Stromal cell of bone marrow (primary cell): ENCODE measurements at regions not wholly inside any gene's neighbourhood (a gene's known extent, or its start where the extent isn't known, plus 50 kb on each side); places are given as distances from the start of the nearest gene placed in this dataset.

ENCODE experiments used
- DNase-seq: peaks from one replicate; pipeline ENCODE4 v3.0.0-alpha.2; 2012; ENCODE audit warnings: low read depth

- DNase-seq, result no peak
Observed at GRCh38 chr4:56286763-56287162, 100.5 kb downstream of the AASDH start.

GRCh38 chr4:56283375-56283774, 103.9 kb downstream of the AASDH start:
- no peak for DNase-seq

DNA sequence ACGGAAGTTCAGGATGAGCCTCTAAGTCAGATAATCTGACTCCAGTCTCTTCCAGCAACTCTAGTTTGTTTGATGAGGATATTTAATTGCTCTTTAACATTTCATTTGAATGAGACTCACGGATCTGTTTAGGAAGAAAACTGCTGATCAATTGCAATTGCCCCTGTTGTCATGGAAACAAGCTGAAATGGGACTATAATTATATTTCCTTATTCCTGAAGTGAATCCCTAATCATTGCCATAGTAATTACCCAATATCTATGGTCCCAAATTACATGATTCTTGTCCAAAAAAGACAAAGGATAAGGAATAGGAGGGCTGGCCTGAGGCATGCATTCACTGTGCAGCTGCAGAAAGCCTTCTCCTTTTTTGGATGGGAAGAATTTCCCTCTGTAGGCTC, 105.3 kb downstream of the AASDH start:
- DNase-seq, result no peak

- DNase-seq, result no peak
Observed at GRCh38 chr4:56276547-56276946, 110.7 kb downstream of the AASDH start.

- no peak for DNase-seq
Observed at GRCh38 chr4:56273391-56273790, 113.9 kb downstream of the AASDH start.

- no peak for DNase-seq
Observed at GRCh38 chr4:56272927-56273326, 114.4 kb downstream of the AASDH start.

GRCh38 chr4:56272003-56272402, 115.3 kb downstream of the AASDH start:
- DNase-seq, result no peak

DNA sequence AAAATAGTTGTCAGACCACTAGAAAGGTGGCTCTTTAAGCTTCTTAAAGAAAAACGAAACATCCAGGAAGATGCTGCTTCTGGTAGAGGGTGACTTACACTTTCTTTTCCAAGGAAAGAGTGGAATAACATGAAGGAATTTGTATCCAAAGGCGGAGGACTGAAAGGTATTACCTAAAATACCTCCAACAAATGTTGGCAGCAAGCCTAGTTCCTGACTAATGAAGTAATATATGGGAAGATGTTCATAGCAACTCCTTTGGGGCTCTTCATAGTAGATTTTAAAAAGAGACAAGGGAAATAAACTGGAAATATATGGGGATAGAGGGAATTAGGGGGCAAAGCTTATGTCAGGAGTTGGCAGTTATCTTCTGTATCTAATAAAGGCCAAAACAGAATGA, 116.2 kb downstream of the AASDH start:
- no peak for DNase-seq

DNA sequence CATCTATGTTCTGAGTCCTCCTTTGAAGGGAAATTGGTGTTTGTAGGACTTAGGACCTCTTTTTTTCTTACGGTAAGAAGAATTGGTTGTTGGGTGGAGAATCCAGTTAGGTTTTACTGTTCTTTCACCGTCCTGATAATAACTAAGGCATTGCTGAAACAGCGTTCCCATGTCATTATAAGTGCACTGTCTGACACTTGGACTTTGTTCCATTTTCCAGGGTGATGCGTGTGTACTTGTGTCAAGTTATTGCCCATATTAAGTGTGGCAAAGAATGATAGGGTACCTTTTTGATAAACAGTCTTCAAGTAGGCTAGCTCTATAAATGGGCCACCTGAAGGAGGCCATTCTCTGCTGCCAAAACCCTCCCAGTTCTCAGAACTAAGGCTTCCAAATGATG, 119.7 kb downstream of the AASDH start:
- DNase-seq, result no peak

DNA sequence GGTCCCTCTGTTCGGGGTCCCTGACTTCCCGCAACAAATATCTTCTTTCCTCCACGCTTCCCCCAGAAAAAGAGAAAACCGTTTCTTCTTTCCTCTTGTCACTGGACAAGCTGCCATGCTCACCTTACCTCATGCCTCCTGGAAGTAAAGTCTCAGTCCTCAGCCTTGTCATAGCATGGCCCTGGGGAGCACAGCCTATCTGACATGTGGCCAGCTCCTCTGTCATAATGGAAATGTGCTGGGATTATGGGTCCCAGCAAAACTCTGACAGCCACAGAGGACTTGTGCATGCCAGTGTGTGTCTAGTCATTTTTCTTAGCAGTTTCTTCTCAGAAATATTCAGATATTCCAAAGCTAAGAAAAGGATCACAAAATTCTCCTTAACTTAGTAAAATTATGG, 122.4 kb downstream of the AASDH start:
- no peak for DNase-seq

- no peak for DNase-seq
Observed at GRCh38 chr4:56261027-56261426, 126.3 kb downstream of the AASDH start.

DNA sequence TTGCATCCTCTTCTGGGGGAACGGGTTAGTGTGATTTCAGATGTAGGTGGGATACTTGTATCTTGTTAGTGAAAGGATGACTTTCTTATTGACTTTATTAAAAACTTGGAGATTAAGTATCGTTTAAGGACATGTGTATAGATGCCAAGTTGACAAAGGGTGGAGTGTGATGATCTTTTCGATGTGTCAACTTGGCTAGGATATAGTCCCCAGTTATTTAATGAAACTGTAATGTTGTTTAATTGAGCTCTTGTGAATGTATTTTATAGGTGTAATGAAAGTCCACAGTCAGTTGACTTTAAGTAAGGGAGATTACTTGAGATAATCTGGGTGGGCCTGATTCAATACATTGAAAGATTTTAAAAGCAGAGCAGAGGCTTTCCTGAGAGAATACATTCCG, 127.0 kb downstream of the AASDH start:
- no peak for DNase-seq

DNA sequence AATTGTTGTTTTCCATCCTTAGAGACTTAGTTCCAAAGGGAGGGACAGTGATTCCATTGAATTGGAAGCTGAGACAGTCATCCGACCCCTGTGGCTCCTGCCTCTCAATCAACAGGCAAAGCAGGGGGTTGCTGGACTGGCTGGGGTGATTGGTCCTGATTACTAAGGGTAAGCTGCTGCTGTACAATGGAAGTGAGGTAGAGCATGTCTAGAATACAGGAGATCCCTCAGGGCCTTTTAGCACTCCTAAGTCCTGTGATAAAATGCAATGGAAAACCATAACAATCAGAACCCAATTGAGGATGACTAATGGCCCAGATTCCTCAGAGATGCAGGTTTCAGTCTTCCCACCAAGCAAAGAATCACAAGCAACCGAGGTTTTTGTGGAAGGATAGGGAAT, 127.6 kb downstream of the AASDH start:
- no peak for DNase-seq

GRCh38 chr4:56255820-56256219, 131.5 kb downstream of the AASDH start:
- no peak for DNase-seq

DNA sequence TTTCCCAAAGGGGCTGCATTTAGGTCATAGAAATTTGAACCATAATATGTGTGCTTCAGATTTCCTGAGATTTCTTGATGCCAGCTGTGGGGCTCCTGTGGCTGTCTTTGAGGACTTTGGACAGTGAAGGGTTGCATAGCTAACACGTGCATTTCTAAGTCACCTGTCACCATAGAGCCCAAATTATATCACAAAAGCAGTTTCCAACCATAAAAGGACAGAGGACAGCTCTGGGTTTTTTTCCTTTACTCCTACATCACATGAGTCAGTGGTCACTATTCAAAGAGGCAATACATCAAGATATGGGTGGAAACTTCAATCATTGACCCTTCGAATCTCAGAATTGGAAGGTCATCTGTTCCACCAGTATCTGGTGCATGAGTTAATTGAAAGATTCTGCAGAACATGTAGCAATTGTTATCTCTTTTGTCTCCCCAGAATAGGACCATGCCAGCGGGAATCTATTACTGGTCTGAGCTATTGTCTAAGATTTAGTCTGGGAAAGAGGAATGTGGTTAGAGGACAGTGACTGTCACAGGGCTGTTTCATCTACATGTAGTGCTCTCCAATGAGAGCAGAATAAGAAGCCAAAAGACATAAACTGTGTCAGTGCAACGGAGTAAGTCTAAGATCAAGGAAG, 133.5 kb downstream of the AASDH start:
- DNase-seq, result no peak

- no peak for DNase-seq
Observed at GRCh38 chr4:56252561-56253152, 134.6 kb downstream of the AASDH start.

DNA sequence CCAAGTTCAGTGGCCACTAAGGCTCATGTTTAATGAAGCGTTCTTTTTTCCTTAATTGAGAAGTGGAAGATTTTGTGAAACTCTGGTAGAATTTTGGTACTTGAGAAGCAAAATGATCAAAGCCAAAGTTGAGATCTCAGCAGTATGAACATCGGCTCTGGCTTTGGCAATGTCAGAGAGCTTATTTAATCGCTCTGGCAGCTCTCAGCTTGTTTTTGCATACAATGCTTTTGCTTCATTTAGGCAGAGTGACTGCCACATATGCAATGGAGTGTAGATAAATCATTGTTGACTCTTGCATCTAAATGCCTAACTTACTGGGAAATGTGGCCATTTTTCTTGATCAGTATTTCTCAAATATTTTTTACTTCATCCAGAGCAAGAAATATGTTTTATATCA, 135.7 kb downstream of the AASDH start:
- DNase-seq, result no peak

- DNase-seq, result no peak
Observed at GRCh38 chr4:56250776-56251175, 136.5 kb downstream of the AASDH start.

- DNase-seq, result no peak
Observed at GRCh38 chr4:56247646-56248045, 139.6 kb downstream of the AASDH start.

DNA sequence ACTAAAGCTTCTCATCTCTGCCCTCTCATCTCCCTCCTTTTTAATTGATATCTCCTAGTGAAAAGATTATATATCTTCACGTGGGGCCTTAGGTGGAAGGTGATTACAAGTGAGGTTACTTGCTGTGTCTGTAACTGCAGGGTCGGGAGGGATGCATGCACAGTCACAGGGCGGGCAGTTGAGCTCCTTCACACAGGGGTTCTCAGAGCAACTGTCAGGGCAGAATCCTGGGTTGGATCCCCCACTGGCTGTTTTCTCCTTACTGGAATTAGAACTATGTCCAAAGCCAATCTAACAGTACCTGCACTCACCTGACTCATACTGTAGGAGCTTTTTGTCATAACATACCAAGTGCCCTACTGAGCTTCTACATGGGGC, 141.1 kb downstream of the AASDH start:
- no peak for DNase-seq

- no peak for DNase-seq
Observed at GRCh38 chr4:56245547-56246232, 141.6 kb downstream of the AASDH start.

DNA sequence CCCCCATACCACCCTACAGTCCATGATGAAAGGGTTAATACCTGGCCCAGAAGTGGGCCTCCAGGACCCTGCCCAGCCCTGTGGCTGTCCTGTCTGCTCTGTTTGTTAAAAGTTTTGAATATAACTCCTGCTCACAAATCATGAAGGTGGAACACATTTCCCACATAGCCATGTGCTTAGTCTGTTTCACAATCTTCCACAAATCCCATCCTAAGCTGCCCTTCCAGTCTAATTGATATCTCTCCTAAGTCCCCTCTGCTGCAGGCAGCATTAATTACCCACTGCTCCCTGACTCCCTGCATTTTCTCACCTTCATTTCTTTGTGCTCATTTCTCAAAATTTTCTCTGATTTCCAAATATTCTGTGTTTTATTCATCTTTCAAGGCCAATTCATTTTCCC, 142.6 kb downstream of the AASDH start:
- no peak for DNase-seq

- no peak for DNase-seq
Observed at GRCh38 chr4:56243107-56243506, 144.2 kb downstream of the AASDH start.

DNA sequence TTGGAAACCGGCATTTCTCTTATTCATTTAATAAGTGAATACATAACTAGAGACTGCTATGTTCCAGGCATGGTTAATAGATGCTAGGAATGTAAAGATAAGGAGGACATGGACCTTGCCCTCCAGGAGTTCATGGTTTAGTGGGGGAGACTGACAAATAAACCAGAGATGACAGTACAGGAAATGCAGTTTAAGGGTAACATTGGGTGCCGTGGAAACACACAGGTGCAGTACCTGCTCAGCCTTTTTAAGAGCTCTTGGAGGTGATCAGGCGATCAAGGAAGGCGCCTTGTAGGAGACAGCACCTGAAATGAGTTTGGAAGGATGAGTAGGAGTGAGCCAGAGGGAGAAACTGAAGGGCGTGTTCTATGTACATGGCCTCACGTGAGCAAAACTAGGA, 145.8 kb downstream of the AASDH start:
- DNase-seq, result no peak
